HG03108 (cell line): ENCODE measurements at regions not wholly inside any gene's neighbourhood (a gene's known extent, or its start where the extent isn't known, plus 50 kb on each side); places are given as distances from the start of the nearest gene placed in this dataset.

Experiments
- ATAC-seq: cut with Tn5 transposase; IDR thresholded peaks from one replicate; pipeline ENCODE4 v1.9.1; 2021; ENCODE audit warnings: moderate library complexity; ENCODE audit not compliant: unreplicated experiment

DNA sequence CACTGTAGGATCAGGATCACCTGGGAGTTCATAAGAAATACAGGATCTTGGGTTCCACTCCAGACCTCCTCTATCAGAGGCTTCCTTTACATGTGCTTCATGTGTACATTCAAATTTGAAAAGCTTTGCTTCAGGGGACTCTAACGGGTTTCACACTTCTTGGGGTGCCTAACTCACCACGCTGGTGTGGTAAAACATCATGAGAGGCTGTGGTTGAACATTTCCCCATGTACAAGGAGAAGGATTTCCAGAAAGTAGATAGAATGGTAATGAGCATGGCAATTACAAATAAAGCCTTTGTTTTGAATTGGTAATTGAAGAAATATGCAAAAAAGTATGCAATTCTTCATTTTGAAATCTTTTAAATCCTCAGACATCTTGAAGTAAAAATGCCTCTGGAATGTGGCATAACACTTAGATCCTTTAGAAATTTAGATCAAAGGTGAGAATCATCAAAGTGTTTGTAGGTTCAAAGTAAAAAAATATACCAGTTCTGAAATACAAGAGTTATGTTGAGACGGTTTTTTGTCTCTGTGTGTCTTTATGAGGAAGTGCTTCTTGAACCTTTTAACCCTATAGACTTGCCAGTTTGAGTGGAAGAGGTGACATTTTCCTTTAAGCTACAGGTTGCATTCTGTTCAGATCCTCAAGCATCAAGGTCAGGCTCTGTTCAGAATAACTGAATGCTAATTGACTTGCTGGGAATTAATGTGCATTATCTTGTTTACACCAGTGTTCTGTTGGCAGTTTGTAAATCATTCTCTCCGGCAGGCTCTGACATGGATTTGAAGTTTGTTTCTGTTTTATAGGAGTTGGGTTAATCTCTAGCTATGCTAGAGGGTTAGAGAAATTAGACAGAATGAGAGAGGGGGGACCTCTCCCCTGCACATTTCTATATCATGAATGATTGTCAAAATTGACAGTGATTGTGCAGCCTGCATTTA is 415.3 kb downstream of the MAN2A1 start:
- no peak for ATAC-seq

DNA sequence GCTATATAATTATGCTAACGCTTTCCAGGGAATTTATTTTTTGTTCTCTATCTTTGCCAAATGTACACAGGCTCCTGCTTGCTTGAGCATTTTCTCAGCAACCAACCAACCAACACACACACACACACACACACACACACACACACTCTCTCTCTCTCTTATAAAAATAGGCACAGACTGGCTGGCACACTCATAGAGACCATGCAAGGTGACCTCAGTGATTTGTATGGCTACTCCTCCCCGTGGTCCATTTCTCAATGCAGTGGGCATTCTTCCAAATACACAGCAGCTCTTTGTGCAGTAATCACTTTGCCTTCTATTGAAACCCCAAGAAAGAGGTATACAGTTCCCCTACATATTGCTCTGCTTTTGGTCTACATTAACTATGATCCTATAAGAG is 416.0 kb downstream of the MAN2A1 start:
- no peak for ATAC-seq

- ATAC-seq: no peak
Observed at GRCh38 chr5:110106750-110107149, 417.0 kb downstream of the MAN2A1 start.

DNA sequence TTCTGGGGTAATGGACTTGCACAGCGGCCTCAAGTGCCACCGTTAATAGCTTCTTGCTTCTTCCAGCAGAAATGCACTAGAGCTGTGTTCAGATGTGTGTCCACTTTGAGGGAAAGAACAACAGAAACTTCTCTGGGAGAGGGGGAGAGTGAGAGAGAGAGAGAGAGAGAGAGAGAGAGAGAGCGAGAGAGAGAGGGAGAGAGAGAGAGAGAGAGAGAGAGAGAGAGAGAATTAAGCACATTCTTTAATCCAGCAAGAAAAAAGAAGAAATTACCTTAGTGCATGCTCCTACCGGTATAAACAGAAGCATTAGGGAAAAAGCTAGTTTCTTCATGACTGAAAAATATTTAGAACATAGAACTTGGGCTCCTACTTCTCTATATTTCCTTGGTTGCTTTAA is 418.8 kb downstream of the MAN2A1 start:
- no peak for ATAC-seq

DNA sequence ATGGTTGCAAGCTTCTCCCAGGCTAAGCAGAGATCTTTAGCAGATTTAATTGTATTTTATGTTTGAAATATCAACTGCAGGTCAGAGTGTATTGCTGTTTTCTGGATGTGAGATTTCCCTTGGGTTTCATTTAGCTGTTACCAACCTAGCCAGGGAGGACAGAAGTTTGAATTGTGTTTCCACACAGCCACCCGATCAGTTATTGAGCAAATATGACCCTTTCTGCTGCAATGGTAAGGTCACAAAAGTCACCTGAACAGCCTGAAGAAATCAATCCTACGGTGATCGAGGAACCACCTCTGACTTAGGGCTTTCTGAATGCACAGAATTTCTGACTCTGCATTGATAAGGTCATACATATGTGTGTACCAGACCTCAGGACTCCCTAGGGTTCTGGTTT is 419.9 kb downstream of the MAN2A1 start:
- no peak for ATAC-seq

DNA sequence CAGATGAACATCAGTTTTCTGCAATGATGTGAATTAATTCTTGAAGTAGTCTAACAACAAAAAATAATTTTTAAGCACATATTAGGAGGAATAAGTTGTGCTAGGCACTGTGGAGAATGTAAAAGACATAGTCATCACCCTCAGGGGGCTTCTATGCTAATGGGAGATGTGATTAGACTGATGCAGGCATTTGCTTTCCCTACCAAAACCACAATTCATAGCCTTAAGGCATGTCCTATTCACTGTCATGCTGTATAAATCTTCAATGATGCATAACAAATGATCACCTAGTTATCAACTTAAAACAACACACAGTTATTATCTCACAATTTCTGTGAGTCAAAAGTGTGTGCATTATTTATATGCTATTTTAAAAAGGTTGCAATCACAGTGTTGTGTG is 422.6 kb downstream of the MAN2A1 start:
- ATAC-seq: no peak

- no peak for ATAC-seq
Observed at GRCh38 chr5:110115503-110115902, 425.8 kb downstream of the MAN2A1 start.

GRCh38 chr5:110116539-110116938 is 426.8 kb downstream of the MAN2A1 start:
- no peak for ATAC-seq

DNA sequence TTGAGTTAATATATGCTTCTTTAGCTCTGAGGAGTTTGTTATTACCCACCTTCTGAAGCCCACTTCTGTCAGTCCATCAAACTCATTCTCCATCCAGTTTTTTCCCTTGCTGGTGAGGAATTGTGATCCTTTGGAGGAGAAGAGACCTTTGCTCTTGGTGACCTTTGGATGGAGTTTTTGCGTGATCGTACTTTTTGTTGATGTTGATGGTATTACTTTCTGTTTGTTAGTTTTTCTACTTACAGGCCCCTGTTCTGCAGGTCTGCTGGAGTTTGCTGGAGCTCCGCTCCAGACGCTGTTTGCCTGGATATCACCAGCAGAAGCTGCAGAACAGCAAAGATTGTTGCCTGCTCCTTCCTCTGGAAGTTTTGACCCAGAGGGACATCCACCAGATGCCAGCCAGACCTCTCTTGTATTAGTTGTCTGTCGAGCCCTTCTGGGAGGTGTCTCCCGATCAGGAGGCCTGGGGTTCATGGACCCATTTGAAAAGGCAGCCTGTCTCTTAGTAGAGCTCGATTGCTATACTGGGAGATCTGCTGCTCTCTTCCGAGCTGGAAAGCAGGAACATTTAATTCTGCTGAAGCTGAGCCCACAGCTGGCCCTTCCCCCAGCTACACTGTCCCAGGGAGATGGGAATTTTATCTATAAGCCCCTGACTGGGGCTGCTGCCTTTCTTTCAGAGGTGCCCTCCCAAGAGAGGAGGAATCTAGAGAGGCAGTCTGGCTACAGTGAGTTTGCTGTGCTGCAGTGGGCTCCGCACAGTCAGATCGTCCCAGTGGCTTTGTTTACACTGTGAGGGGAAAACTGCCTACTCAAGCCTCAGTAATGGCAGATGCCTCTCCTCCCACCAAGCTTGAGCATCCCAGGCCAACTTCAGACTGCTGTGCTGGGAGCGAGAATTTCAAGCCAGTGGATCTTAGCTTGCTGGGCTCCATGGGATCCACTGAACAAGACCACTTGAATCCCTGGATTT is 445.5 kb downstream of the MAN2A1 start:
- no peak for ATAC-seq

DNA sequence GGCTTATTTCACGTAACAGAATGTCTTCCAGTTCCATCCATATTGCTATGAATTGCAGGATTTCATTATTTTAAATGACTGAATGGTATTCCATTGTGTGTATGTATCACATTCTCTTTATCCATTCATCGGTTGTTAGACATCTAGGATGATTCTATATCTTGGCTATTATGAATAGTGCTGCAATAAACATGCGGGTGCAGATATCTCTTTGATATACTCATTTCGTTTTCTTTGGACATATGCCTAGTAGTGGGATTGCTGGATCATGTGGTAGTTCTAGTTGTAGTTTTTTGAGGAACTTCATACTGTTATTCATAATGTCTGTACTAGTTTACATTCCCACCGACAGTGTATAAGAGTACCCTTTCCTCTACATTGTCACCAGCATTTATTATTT is 460.5 kb downstream of the MAN2A1 start:
- no peak for ATAC-seq

- ATAC-seq: no peak
Observed at GRCh38 chr5:110159202-110159601, 469.5 kb downstream of the MAN2A1 start.

GRCh38 chr5:110161162-110161561 is 471.4 kb downstream of the MAN2A1 start:
- ATAC-seq: no peak

GRCh38 chr5:110165366-110165765 is 475.6 kb downstream of the MAN2A1 start:
- ATAC-seq: no peak

DNA sequence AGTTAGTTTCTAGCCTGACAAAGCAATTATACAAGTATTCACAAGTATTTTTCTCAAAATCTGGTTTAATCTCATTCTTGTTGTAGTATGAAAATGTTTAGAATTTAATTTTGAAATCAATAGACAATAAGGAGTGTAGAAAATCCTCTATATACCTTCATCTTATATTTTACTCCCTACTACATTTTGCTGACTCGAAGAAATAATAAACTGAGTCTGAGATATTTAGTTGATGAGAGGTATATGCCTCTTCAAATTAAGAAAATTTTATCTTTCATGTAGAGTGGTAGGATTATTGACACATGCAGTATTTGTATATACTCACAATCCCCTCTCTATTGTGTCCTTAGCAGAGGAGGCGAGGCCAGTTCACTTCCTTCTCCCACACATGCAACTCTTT is 477.7 kb downstream of the MAN2A1 start:
- no peak for ATAC-seq

DNA sequence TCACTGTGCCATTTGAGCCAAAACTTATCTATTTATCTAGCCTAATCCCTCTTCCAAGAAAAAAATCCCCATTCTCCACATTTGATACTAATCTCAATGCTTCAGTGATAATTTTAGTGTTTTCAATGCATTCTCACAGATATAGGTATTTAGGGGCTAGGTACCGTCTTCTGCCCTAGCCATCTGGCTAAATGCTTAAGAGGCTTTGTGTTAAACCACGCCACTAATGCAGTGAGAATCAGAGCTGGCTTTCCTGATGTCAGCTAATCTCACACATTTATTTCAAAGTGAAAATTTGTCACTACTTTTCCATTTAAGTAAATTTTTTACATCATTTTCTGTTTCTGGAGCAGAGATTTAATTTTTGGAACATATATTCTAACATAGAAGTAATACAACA is 479.7 kb downstream of the MAN2A1 start:
- ATAC-seq: no peak

GRCh38 chr5:110177729-110178128 is 488.0 kb downstream of the MAN2A1 start:
- ATAC-seq: no peak

DNA sequence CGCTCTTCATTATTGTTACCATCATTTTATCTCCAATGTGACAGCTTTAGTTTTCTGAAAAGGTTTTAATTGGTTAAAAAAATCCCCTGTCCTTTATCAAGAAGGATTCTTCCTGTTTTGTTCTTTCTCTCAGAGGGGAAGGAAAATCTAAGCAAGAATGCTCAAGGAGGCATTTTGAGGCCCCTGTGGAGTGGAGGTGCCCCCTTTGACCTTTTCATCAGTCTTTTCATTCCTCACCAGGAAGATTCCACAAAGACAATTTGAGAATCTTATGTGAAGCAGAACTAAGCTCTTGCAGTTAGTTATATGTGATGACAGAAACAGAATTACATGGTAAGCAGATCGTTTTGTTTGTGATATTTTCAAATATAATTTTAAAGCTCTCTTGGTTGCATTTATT is 489.6 kb downstream of the MAN2A1 start:
- ATAC-seq: no peak

DNA sequence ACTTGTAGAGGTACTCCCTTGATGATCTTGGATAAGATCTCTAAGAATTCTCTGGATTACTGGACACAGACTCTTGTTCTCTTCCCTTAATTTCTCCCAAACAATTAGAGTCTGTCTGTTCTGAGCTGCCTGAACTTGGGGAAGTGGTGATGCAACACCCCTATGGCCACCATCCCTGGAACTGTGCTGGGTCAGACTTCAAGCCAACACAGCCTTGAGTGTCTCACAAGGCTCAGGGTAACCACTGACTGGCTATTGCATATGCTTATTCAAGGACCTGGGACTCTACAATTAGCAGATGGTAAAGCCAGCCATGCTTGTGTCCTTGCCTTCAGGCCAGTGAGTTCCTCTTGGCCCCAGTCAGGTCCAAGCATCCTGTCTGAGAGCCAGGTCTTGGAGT is 504.5 kb downstream of the MAN2A1 start:
- no peak for ATAC-seq

DNA sequence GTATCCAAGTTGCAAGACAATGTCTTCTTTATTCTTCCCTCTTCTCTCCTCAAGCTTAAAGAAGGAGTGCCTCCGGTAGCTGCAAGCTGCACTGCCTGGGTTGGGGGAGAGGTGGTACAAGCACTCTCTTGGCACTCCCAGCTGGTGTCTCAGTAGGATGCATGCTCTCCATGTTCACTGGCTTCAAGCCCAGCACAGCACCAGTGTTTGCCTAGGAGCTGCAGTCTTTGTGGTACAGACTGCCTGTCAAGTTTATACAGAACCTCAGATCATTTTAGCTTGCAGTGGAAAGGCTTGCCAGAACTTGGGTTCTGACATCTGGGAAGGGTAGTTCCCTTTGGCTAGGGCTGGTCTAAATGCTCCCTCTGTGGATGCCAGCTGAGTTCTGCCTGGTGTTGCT is 505.6 kb downstream of the MAN2A1 start:
- no peak for ATAC-seq

GRCh38 chr5:110201791-110202190 is 512.1 kb downstream of the MAN2A1 start:
- ATAC-seq: no peak

DNA sequence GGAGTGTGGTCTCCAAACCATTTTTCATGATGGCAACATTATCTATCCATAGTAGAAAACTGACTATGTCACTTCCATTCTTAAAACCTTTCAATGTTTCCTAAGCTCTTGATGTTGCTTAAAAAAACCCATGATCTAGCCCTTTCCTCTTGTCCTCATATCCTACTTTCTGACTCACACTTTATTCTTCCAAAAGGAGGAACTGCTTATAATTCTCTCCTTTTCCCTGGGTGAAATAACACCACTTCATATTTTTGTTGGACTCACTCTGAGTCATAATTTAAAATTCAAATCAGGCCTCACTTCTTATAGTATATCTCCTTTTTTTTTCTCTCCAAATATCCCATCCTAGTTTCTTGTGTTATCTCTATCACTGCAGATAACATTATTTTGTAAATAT is 513.9 kb downstream of the MAN2A1 start:
- ATAC-seq: no peak

DNA sequence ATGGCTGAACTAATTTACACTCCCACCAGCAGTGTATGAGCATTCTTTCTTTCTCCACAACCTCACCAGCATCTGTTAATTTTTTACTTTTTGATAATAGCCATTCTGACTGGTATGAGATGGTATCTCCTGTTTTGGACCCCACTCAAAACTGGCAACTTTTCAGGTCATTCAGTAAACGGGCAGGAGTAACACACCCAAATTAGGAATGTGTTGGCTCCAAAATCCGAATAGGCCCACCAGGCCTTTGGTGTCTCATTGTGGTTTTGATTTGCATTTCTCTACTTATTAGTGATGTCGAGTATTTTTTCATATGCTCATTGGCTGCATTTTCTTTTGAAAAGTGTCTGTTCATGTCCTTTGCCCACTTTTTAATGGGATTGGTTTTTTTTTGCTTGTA is 517.1 kb downstream of the TMEM232 start:
- ATAC-seq: no peak
